ENCODE measurements at regions not wholly inside any gene's neighbourhood (a gene's known extent, or its start where the extent isn't known, plus 50 kb on each side); places are given as distances from the start of the nearest gene placed in this dataset.

DNA sequence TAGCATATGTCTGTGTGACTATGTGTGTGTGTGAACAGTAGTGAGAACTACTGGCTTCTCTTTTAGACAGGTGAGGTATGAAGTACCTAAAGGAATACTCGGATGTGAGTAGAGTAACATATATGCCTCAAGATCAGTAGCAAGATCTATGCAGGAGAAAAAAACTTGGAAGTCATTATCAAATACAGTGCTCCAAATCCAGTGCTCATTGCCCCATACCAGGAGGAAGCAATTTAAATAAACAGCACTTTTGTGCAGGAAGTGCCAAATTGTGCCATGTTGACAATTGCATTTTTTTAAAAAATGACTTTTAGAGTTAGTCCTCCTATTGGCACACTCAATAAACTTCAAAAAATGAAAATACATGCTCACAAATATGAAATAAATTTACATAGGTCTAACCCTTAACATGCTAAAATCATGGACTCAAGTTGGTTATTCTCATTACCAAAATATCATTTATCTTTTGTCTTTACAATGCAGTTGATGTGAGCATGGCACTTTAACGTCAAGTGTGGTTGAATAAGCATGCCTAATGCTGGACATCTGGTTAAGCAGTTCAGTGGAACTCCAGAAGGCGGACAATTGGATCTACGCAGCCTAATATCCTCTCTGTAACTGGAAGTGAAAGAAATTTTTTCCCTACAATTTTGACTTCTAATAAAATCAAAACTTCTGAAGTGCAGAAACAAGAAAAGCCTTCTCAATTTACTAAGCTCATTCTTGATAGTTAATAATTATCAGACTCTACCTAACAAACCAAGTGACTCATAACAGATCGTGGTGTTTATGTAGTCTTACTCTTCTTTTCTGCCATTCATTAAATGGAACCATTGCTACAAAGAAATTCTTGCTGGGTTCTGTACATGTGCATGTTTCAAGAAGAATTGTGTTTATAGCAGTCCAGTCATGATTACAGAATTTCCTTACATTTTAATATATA, 195.2 kb downstream of the MDFIC start:
- DNase-seq = no peak

DNA sequence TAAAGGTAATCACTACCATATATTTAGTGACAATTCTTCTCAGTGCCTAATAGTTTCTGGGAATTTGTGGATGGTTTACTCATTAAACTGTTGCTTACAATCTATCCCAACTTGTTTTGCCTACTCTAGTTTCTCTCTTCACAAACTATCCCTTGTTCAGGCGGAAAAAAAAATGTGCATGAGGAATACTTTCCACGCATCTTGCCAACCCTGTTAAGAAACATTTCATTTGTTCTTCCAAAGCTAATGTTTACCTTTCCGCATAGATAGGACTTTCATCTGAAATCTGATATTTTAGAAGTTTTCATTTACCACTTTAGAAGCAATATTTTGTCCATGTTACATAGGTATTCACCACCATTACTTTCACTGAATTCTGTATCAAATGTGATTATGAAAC, 191.9 kb downstream of the MDFIC start:
- DNase-seq = no peak

GRCh38 chr7:115113131-115113530, 191.2 kb downstream of the MDFIC start:
- DNase-seq = no peak

DNA sequence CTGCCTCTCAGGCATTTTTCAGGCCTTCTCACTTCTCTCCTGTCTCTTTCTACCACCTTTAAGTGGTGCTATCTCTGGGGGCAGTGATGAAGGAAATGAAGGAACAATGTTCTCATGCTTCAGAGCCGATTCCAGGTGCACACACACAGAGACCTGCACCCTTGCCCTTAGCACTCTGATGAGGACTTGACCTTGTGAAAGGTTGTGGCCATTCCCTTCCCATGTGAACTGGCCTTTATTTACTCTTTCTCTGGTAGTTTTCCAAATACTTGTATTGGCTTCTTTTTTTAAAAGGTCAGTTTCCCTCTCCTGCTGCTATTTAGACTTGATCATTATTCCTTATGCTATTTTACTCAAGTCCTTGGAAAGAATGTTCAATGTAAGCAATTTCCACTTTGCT, 188.6 kb downstream of the MDFIC start:
- no peak for DNase-seq

GRCh38 chr7:115106316-115106715, 184.4 kb downstream of the MDFIC start:
- DNase-seq = no peak

- no peak for DNase-seq
These were observed 180.8 kb downstream of the MDFIC start for GRCh38 chr7:115102738-115103137.

DNA sequence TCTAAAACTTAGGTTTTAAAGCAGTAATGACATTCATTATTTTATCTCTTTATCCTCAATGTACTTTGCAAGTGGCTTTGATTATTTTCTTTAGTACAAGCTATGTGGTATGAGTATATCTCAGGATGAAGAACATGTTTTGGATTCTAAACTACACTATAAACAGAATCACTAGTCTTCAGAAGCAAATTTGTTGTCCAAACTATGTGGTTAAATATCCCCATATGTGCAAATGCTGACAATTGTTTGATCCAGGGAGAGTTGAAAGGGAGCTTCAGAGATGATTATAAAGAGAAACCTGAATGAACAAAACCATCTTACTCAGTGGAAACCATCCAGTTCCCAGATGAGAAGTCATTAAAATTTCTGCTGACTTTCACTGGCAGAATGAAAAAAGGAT, 179.3 kb downstream of the MDFIC start:
- DNase-seq = no peak

DNA sequence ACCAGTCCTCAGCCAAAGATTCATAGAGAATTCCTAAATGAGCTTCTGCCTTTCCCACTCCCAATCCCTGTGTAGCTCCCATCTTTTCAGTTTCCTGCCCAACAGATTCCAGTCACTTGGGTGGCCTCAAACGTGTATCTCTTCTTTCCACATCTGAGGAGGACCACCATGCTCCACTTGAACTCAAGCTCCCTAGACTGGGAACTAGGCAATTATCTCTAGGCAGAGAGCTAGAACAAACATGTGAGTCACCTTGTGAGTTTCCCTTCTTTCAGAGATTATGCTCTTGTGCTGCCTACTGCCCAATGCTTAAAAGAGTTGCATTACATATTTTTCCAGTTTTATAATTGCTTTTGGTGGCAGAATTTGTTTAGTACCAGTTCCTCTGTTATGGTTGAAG, 178.0 kb downstream of the MDFIC start:
- DNase-seq = no peak

DNA sequence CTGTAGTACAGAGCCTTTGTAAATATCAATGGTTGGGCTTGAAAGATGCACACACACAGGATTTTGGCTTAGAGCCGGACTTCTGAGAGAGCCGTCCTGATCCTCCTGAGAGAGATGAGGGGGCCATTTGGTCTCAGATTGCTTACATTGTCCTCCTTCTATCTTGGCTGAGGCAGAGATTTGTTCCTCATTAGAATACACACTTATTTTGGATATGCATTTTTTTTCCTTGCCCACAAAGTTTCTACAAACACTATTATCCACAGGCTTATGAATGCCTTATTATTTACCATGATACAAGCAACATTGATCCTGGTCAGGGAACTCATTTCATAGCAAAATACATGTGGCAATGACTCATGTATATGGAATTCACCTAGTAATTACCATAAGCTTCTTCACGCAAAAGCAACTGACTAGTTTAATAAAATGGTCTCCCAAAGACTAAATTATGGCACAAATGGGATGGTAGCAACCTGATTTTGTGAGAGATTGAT, 175.3 kb downstream of the MDFIC start:
- no peak for DNase-seq

DNA sequence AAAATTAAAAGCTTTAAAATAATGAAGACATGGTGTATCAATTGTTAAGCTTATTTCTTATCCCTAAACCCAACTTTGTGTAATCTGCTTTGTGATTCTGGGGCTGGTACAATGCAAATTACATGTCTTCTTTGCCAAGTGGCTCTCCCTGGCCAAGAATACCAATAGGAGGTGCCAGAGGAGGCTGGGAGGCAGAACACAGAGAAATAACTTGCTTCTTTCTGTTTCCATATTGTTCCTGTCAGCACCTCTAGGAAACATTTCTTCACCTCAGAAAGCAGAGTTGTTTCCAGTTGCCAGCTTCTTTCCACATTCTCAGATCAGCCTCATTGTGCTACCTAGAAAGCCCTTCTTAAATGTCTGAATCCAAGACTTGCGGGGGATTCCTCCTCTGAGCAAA, 174.4 kb downstream of the MDFIC start:
- DNase-seq = no peak

DNA sequence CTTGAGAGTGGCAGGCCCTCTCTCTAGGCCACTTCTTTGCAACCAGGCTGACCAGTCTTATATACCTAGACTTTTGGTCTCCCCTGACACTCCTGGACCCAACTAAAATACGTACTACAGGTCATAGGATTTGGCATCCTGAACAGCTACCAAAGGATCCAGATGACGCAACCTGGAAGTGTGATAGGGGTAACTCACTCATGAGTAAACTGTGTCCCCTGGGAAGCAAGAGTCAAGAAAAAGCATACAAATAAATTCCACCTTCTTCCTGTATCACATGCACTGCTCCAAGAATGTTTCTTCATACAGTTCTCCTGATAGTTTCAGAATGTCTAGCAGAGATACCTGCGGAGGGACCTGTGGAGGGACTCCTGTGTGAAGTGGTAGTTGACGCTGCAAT, 172.3 kb downstream of the MDFIC start:
- no peak for DNase-seq

DNA sequence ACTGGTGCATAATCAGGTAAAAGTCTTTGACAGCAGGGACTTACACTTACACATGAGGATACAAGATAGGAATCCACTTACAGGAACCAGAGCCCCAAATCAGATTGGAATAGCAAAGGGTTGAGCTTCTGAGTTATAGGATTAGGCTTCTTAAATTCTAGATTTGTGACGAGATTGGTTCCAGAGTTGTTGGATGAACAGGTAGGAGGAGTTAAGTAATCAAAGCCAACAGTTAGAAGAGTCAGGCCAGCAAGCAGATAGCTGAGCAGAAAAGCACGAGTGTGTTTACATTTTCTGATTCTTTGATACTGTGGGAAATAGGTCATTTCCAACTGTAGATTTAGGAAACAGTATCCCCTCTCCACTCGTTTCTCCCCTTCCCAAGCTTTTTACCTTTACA, 167.0 kb downstream of the MDFIC start:
- no peak for DNase-seq

DNA sequence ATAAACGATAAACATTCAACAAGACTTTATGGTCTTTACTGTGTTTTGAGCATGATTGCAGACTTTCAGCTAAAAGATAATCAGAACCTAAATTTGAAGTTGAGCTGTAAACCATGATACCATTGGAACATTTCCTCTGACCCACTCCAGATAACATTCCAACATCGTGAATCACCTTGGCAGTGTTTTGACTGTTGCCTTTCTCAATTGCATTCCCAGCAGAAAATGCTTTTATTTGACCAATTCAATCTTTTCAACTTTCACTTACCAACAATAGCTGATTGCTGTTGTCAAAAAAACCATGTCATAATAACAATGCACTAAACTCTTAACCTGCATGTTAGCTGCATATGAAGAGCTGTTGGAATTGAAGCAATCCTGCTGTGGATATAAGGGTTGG, 165.5 kb downstream of the MDFIC start:
- no peak for DNase-seq

GRCh38 chr7:115086146-115086841, 164.4 kb downstream of the MDFIC start:
- no peak for DNase-seq

DNA sequence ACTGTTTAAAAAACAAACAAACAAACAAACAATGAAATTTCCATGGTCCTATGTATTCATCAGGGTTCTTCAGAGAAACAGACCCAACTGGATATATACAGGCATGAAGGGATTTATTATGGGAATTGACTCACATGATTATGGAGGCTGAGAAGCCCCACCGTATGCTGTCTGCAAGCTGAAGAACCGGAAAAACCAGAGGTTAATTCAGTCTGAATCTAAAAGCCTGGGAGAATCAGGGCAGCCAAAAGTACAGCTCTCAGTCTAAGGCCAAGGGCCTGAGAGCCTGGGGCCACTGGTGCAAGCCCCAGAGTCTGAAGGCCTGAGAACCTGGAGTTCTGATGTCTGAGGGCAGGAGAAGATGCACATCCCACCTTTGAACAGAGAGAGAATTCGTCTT, 163.5 kb downstream of the MDFIC start:
- DNase-seq = no peak

GRCh38 chr7:115083935-115084334, 162.0 kb downstream of the MDFIC start:
- no peak for DNase-seq

- DNase-seq = no peak
These were observed 159.9 kb downstream of the MDFIC start for GRCh38 chr7:115081772-115082171.

DNA sequence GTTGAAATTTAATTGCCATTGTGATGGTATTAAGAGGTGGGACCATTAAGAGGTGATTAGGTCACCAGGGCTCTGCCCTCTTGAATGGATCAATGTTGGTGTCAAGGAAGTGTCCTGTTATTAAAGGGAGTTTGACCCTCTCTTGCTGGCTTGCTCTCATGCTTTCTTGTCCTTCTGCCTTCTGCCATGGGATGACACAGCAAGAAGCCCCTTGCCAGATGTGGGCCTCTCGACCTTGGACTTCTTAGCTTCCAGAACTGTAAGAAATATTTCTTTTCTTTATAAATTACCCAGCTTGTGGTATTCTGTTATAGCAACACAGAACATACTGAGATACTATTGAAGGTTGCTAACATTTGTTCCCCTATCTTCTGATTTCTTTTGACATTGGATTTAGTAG, 157.0 kb downstream of the MDFIC start:
- no peak for DNase-seq

DNA sequence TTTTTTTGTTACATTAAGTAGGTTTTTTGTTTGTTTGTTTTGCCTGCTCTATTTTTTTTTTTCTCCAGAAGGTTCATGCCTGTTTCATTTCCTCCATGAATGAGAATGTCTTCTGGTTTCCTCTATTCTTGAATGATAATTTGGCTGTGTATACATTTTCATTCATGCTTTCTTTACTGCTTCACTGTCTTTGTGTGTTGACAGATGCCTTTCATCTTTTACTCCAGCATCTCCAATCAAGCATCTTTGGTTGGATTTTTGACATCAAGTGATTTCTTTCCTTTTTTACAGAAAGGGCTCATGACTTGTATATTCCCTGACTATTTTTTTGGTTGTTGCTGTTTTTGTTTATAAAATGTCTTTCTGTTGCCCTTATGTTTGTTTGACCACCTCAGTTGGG, 156.5 kb downstream of the MDFIC start:
- DNase-seq = no peak

DNA sequence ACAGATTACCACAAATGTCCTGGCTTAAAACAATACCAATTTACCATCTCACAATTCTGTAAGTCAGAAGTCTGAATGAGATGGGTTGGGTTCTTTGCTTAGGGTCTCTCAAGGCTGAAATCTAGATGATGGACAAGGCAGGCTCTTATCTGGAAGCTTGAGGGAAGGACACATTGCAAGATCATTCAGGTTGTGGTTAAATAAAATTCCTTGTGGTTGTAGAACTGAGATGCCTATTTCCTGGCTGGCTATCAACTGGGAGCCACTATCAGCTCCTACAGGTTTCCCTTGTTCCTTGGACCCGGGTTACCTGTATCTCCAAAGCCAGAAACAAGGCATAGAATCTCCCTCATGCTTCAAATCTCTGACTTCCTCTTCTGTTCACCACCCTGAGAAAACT, 148.4 kb downstream of the MDFIC start:
- DNase-seq = no peak
